ENCODE measurements at regions not wholly inside any gene's neighbourhood (a gene's known extent, or its start where the extent isn't known, plus 50 kb on each side); places are given as distances from the start of the nearest gene placed in this dataset.

- BruUV-seq (replicated peaks) = no TSS peak
- no peaks in the 10 kb centered on the region for H3K27me3 ChIP-seq (replicated peaks; ENCODE audit: insufficient read depth, low read depth, low read length, poor library complexity)
- ChIA-PET CTCF (no interaction called here), POLR2A (ENCODE audit: low non-redundant PET) (no interaction called here)
- no peak for DNase-seq (ENCODE audit: low spot score)
- no peak overlapping the region for H3K4me3 ChIP-seq (ENCODE audit: low read depth, low read length, poor library complexity, severe bottlenecking)
- H3K36me3 ChIP-seq (ENCODE audit: insufficient read depth, low read length, poor library complexity, severe bottlenecking) = no peaks in the 10 kb centered on the region
- no peaks in the 10 kb centered on the region for H3K9me3 ChIP-seq (ENCODE audit: low read depth, low read length, poor library complexity, severe bottlenecking)
- H3K27ac ChIP-seq (ENCODE audit: low read depth, low read length, poor library complexity, severe bottlenecking) = no peak overlapping the region
- TF ChIP-seq CTCF (conservative IDR thresholded peaks at IDR 0.05; ENCODE audit: low read depth, low read length) (no peak), EZH2 (IDR thresholded peaks at IDR 0.05; ENCODE audit: borderline replicate concordance, low read depth, low read length, poor library complexity, severe bottlenecking) (no peak)
- intact Hi-C loops (cut with micrococcal nuclease; ENCODE audit: unreplicated experiment) = no loop called here
- no peaks in the 10 kb centered on the region for H3K4me1 ChIP-seq (ENCODE audit: insufficient read depth, low read length, poor library complexity, severe bottlenecking)
Observed at GRCh38 chr3:72569754-72570440, 278.3 kb downstream of the SHQ1 start.

GRCh38 chr3:72568083-72568482 lies 280.2 kb downstream of the SHQ1 start:
- TF ChIP-seq CTCF (conservative IDR thresholded peaks at IDR 0.05; ENCODE audit: low read depth, low read length) (no peak), EZH2 (IDR thresholded peaks at IDR 0.05; ENCODE audit: borderline replicate concordance, low read depth, low read length, poor library complexity, severe bottlenecking) (no peak)
- DNase-seq (ENCODE audit: low spot score) = no peak
- Histone ChIP-seq H3K27me3 (replicated peaks; ENCODE audit: insufficient read depth, low read depth, low read length, poor library complexity) (no peaks in the 10 kb centered on the region), H3K27ac (ENCODE audit: low read depth, low read length, poor library complexity, severe bottlenecking) (no peak overlapping the region), H3K4me3 (ENCODE audit: low read depth, low read length, poor library complexity, severe bottlenecking) (no peak overlapping the region), H3K36me3 (ENCODE audit: insufficient read depth, low read length, poor library complexity, severe bottlenecking) (no peaks in the 10 kb centered on the region), H3K4me1 (ENCODE audit: insufficient read depth, low read length, poor library complexity, severe bottlenecking) (no peaks in the 10 kb centered on the region), H3K9me3 (ENCODE audit: low read depth, low read length, poor library complexity, severe bottlenecking) (no peaks in the 10 kb centered on the region)
- no TSS peak for BruUV-seq (replicated peaks)
- POLR2A ChIA-PET (ENCODE audit: low non-redundant PET) = no interaction called here
- CTCF ChIA-PET = no interaction called here
- intact Hi-C loops (cut with micrococcal nuclease; ENCODE audit: unreplicated experiment) = no loop called here

- no peak for TF ChIP-seq EZH2 (IDR thresholded peaks at IDR 0.05; ENCODE audit: borderline replicate concordance, low read depth, low read length, poor library complexity, severe bottlenecking)
- no peak for TF ChIP-seq CTCF (conservative IDR thresholded peaks at IDR 0.05; ENCODE audit: low read depth, low read length)
- Histone ChIP-seq H3K27me3 (replicated peaks; ENCODE audit: insufficient read depth, low read depth, low read length, poor library complexity) (no peaks in the 10 kb centered on the region), H3K9me3 (ENCODE audit: low read depth, low read length, poor library complexity, severe bottlenecking) (no peaks in the 10 kb centered on the region), H3K4me1 (ENCODE audit: insufficient read depth, low read length, poor library complexity, severe bottlenecking) (no peaks in the 10 kb centered on the region), H3K4me3 (ENCODE audit: low read depth, low read length, poor library complexity, severe bottlenecking) (no peak overlapping the region), H3K36me3 (ENCODE audit: insufficient read depth, low read length, poor library complexity, severe bottlenecking) (no peaks in the 10 kb centered on the region), H3K27ac (ENCODE audit: low read depth, low read length, poor library complexity, severe bottlenecking) (no peak overlapping the region)
- BruUV-seq (replicated peaks) = no TSS peak
- intact Hi-C loops (cut with micrococcal nuclease; ENCODE audit: unreplicated experiment) = no loop called here
- DNase-seq (ENCODE audit: low spot score) = no peak
- CTCF ChIA-PET = no interaction called here
- POLR2A ChIA-PET (ENCODE audit: low non-redundant PET) = no interaction called here
Observed at GRCh38 chr3:72567474-72567873, 280.8 kb downstream of the SHQ1 start.
